ENCODE measurements at regions not wholly inside any gene's neighbourhood (a gene's known extent, or its start where the extent isn't known, plus 50 kb on each side); places are given as distances from the start of the nearest gene placed in this dataset.

GRCh38 chr1:115224636-115225035 is 113.4 kb downstream of the NGF start:
- no peak for TF ChIP-seq CTCF (IDR thresholded peaks at IDR 0.05; ENCODE audit: insufficient read depth, low read length)
- no peak overlapping the region for H3K4me3 ChIP-seq (ENCODE audit: low read depth, low read length)
- DNase-seq (ENCODE audit: low read depth): no peak

DNA sequence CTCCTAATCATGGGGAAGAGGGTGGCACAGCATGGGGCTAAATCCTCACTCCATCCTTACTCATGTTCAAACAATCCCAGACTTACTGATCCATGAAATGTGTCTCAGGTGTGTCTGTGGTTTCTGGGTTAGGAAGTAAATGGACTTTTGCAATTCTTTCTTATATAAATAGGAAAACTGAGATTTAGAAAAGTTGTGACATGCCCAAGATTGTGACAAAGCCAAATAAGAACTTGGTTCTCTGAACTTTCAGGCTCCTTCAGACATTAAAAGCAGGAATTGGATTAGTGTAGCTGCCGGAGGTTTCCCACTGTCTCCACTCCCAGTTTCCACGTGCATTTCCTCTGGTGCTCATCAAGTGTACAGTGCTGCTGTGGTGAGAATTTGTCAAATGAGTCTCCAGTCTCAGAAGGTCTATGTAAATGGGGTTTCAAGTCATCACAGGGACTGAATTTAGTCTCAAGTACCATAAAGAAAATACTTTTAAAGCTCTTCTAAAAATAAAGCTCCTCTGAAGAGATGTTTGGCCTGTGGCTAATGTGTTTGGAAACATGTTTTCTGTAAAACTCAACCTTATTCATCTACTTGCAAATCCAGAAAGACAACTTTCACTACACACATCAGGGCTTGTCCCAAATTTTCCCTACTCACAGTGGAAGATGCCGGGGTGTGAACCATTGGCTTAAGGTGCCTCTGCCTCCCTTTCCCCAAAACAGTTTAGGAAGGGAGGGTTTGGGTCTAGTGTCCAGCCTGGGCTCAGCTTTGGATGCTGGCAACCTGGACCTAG is 115.2 kb downstream of the NGF start:
- DNase-seq (ENCODE audit: low read depth): no peak
- TF ChIP-seq CTCF (IDR thresholded peaks at IDR 0.05; ENCODE audit: insufficient read depth, low read length): no peak
- no peak overlapping the region for H3K4me3 ChIP-seq (ENCODE audit: low read depth, low read length)

DNA sequence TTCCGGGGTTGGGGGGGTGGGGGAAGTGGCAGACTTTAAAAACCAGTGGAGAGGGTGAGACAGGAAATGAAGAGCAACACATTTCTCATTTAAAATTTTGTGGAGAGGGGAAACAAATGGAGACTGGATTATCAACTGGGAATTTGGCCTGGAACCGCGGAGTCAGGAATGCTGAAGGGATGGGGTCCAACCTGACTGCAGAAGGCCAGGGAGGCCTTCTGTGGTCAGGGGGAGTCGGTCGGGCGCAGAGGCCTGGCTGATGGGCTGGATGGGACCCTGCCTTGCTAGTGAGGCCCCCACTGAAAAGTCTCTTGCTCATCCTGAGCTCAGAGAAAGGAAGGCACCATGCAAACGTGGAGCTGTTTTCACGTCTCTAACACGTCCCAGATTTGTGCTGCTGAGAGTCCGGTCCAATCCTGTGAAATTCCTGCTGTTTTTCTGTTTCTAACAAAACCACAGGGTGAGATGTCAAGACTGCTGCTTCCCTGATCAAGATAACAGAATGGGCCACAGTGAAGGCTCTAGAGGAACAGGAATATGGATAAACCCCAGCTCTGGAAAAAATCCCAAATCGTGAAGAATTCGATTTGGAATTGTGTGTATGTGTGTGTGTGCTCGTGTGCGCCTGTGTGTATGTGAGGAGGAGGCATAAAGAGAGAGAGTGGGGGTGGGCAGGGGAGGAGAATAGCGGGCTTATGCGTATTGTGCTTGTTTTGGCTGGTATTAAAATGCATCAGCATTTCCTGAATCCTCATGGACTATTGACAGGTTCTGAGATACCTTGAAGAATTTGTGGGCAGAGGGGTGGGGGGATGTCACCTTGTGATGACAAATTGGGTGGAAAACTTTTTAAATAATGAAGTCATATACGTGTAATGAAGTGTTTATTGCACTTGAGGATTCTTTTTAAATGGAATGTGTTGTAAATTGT is 117.4 kb downstream of the NGF start:
- no peak for TF ChIP-seq CTCF (IDR thresholded peaks at IDR 0.05; ENCODE audit: insufficient read depth, low read length)
- peak; percentile 77 for DNase-seq (ENCODE audit: low read depth)
- no peak overlapping the region for H3K4me3 ChIP-seq (ENCODE audit: low read depth, low read length)

DNA sequence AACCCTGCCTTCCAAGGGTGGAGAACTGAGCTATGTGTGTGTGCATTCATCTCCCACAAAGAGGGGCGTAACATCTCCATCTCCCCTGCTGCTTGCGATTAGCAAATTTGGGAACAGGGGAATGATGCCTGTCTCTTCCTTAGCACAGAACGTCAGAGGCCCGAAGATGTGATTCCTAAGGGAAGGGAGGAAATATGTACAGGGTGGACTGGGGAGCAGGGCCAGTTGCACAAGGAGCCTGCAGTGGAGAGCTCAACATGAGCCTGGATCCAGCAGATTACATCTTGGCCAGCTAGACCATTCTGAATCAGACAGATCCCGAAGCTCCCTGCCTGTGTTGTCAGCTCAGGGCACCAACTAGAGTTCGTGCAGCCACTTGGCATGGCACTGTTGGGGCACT is 118.1 kb downstream of the NGF start:
- H3K4me3 ChIP-seq (ENCODE audit: low read depth, low read length): no peak overlapping the region
- DNase-seq (ENCODE audit: low read depth): peak; percentile 84
- TF ChIP-seq CTCF (IDR thresholded peaks at IDR 0.05; ENCODE audit: insufficient read depth, low read length): no peak

DNA sequence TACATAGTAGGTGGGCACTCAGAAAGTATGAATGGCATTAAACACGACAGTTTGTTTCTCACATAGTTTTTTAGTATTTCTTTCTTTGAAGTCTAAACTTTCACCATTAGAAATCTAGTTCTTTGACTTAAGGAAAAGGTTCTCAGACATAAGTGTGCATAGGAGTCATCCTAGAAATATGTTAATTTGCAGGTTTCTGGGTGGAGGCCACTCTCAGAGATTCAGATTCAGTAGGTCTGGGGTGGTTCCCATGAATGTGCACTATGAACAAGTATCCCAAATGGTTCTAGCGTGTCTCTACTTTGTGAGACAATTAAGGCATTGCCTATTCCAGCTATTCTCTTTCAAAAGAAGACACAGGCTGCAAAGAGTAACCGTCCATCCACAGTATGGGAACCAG is 119.3 kb downstream of the NGF start:
- no peak overlapping the region for H3K4me3 ChIP-seq (ENCODE audit: low read depth, low read length)
- no peak for DNase-seq (ENCODE audit: low read depth)
- TF ChIP-seq CTCF (IDR thresholded peaks at IDR 0.05; ENCODE audit: insufficient read depth, low read length): no peak

DNA sequence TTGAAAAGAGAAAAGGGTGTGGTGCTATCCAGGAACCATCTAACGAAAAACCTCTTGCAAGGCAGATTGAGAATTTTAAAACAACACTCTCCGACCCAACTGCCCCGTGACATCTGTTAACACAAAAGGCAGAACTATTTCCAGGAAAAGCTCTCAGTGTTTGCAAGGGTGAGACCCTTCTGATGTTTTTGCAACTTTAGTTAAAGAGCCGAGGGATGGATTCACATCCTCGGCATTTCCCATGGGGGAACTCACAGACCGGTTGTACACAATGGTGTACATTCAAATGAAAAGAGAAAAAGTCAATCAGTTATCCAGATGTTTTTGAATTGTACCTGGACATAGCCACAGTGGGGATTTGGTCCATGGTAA is 120.0 kb downstream of the NGF start:
- no peak for TF ChIP-seq CTCF (IDR thresholded peaks at IDR 0.05; ENCODE audit: insufficient read depth, low read length)
- DNase-seq (ENCODE audit: low read depth): no peak

More for the DNA sequence above, 120.0 kb downstream of the NGF start:
- no peak overlapping the region for H3K4me3 ChIP-seq (ENCODE audit: low read depth, low read length)

Data from fibroblast of the aortic adventitia (primary cell).